Common myeloid progenitor, CD34-positive (primary cell): ENCODE measurements at regions not wholly inside any gene's neighbourhood (a gene's known extent, or its start where the extent isn't known, plus 50 kb on each side); places are given as distances from the start of the nearest gene placed in this dataset.
A peak's percentile ranks its signal among the peaks of the same experiment; 100 is the strongest.

Experiments used
- CTCF ChIA-PET: fragments of 350-600 bp; sonication (Branson Sonifier 250); formaldehyde crosslinking; loops from one replicate; lab custom pipeline; 2021; ENCODE audit warnings: antibody characterized with exemption; lab: Charles Lee
- POLR2A ChIA-PET: fragments of 350-600 bp; sonication (Branson Sonifier 250); formaldehyde crosslinking; loops from one replicate; lab custom pipeline; 2021; ENCODE audit warnings: antibody characterized with exemption; lab: Charles Lee
- DNase-seq, 3 donors: peaks; one replicate each; pipeline versions ENCODE4 v3.0.0 to v3.0.0-alpha.2; 2013
- H3K27ac ChIP-seq, 2 experiments: 1 replicate in 1 of 2; 2 replicates in 1 of 2; pipeline ENCODE4 v1.7.0; 2013; ENCODE audit warnings: inconsistent platforms in 2 of 2, low read length in 2 of 2, mild to moderate bottlenecking in 2 of 2, low read depth in 1 of 2, moderate library complexity in 1 of 2; ENCODE audit not compliant: severe bottlenecking in 2 of 2, insufficient read depth in 1 of 2, poor library complexity in 1 of 2
- H3K27me3 ChIP-seq, 5 experiments: replicated peaks in 2 of 5; 1 replicate in 3 of 5; 2 replicates in 2 of 5; pipeline versions ENCODE4 v1.6.1 to v1.7.0; 2013; ENCODE audit warnings: low read length in 4 of 5, mild to moderate bottlenecking in 2 of 5, moderate library complexity in 2 of 5, inconsistent platforms in 1 of 5; ENCODE audit not compliant: insufficient read depth in 5 of 5, control insufficient read depth in 4 of 5
- H3K36me3 ChIP-seq, 4 experiments: 1 replicate in 2 of 4; 2 replicates in 2 of 4; pipeline versions ENCODE4 v1.6.1 to v1.7.0; 2013; ENCODE audit warnings: low read length in 3 of 4, control low read depth in 1 of 4, mild to moderate bottlenecking in 1 of 4; ENCODE audit not compliant: control insufficient read depth in 4 of 4, insufficient read depth in 4 of 4
- H3K4me1 ChIP-seq, 4 experiments: 1 replicate in 3 of 4; 2 replicates in 1 of 4; pipeline versions ENCODE4 v1.6.1 to v1.7.1; 2013; ENCODE audit warnings: low read length in 3 of 4, mild to moderate bottlenecking in 3 of 4, control low read depth in 1 of 4, inconsistent platforms in 1 of 4, moderate library complexity in 1 of 4; ENCODE audit not compliant: control insufficient read depth in 4 of 4, insufficient read depth in 4 of 4; ENCODE audit errors: control extremely low read depth in 1 of 4
- H3K4me3 ChIP-seq, 7 experiments: 1 replicate in 4 of 7; 2 replicates in 3 of 7; pipeline versions ENCODE4 v1.5.1 to v1.7.0; 2013; ENCODE audit warnings: mild to moderate bottlenecking in 7 of 7, low read length in 6 of 7, moderate library complexity in 6 of 7, inconsistent platforms in 2 of 7, low read depth in 2 of 7, control low read depth in 1 of 7; ENCODE audit not compliant: insufficient read depth in 4 of 7, control insufficient read depth in 1 of 7; ENCODE audit errors: extremely low read depth in 1 of 7
- H3K9me3 ChIP-seq, 5 experiments: 1 replicate in 4 of 5; 2 replicates in 1 of 5; pipeline versions ENCODE4 v1.6.1 to v1.7.1; 2013; ENCODE audit warnings: low read length in 4 of 5, mild to moderate bottlenecking in 2 of 5, inconsistent platforms in 1 of 5, low read depth in 1 of 5, moderate library complexity in 1 of 5; ENCODE audit not compliant: control insufficient read depth in 4 of 5, insufficient read depth in 2 of 5; ENCODE audit errors: control extremely low read depth in 1 of 5
- WGBS: methylation state at CpG from one replicate; pipeline ENCODE4 v1.1.5; 2013; ENCODE audit not compliant: insufficient coverage; 5-methylcytosine and 5-hydroxymethylcytosine counted together

DNA sequence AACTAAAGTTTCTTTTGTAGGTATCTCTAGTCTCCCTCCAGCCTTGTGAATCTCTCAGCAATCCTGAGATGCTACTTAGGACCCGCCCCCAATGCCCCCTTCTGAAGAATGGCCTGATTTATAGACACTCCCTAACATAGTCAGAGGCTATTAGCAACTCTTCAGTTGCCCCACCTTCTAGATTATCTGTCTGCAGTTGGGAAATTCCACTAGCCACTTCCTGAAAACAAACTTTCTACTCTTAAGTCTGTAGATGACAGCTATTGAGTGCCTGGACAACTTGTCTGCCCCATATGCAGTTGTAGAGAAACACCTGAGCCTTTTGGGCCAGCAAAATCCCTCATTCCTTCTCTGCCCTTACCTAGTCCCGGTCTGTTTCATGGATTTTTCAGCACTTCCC, 188.2 kb upstream of the PREP start:
- H3K4me1 ChIP-seq: peaks cover 0 to 13% (median 0%) of the 10 kb centered on the region in 4 experiments
- H3K9me3 ChIP-seq: no peaks in the 10 kb centered on the region
- no peak overlapping the region for H3K4me3 ChIP-seq
- H3K27ac ChIP-seq: no peak overlapping the region
- 100% methylated on average over 1 of the region's 2 CpGs for WGBS
- DNase-seq: peak in 2 of 3 donors; percentile 26 to 39
- no peaks in the 10 kb centered on the region for H3K36me3 ChIP-seq
- POLR2A ChIA-PET: no interaction called here
- CTCF ChIA-PET: no interaction called here
- H3K27me3 ChIP-seq: peaks cover 0 to 3% (median 0%) of the 10 kb centered on the region in 5 experiments

DNA sequence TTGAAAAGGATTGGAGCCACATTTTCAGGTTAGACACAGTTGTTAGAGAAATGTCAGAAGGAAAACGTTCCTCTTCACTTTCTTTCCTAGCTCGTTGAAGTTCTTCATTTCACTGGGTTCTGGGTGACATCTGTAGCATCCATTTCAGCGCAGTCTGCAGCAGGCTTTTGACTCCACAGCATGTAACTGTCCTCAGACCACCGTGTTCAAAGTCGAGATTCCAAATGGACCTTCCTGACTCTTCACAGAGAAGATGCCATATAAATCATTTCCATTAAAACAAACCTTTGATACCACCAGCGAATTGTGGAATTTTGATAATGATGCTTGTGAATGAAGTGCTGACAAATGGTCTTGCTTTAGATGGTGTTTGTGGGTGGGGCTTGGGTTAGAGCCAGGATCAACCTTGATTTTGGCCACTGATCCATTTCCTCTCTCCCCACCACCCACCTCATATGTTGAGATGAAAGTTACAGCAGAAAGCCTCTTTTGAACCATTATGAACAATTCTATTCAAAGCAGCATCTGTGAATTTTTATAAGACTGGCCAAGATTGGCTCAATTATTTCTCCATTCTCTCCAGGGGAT, 185.3 kb upstream of the PREP start:
- H3K4me3 ChIP-seq: no peak overlapping the region
- POLR2A ChIA-PET: no interaction called here

DNA sequence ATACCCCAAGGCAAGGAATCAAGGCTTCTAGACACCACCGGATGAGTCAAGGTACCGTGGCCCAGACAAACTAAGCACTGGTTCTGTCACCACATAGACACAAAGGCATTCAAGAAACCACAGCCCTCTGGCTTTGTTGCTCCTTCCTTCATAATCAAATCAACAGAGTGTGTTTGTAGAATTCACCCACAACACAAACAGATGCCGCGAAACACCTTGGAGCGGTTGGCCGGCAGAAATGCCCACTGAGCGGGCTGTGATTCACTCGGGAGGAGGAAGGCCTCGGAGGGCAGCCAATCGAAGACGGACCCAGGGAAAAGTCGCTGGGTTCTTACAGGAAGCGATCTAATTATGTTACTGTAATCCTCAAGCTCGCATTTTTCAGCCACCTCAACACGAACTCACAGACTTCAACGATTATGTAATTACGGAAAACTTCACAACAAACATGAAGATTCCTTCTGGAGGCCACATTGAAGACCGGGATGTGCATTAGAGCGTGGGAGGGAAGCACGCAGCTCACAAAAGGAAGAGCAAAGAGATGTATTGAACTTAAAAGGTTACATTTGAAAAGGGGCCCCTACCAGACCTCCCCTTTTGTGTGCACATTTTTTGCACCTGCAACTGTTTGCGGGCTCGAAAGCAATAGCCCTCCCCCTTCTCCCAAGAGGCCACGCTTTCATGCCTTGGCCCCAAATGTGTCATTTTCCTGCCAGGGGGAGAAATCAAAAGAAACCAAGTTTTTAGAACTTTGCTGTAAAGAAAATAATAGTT, 184.7 kb upstream of the PREP start:
- 99% methylated on average over 21 of the region's 23 CpGs for WGBS
- peaks cover 0 to 6% (median 0%) of the 10 kb centered on the region in 4 experiments for H3K4me1 ChIP-seq
- ChIA-PET POLR2A (no interaction called here), CTCF (interaction anchor here (1.0 kb wide), 1 partner anchor 715 kb away, joined by 3 read pairs; no protein-coding TSS in a partner anchor)
- DNase-seq: no peak
- peaks cover 0 to 3% (median 0%) of the 10 kb centered on the region in 5 experiments for H3K27me3 ChIP-seq
- no peak overlapping the region for H3K4me3 ChIP-seq
- no peaks in the 10 kb centered on the region for H3K36me3 ChIP-seq
- H3K9me3 ChIP-seq: no peaks in the 10 kb centered on the region
- H3K27ac ChIP-seq: no peak overlapping the region

More for the DNA sequence above, 185.3 kb upstream of the PREP start:
- peaks cover 0 to 6% (median 0%) of the 10 kb centered on the region in 4 experiments for H3K4me1 ChIP-seq
- no peak overlapping the region for H3K27ac ChIP-seq
- H3K9me3 ChIP-seq: no peaks in the 10 kb centered on the region
- no peak for DNase-seq
- H3K36me3 ChIP-seq: no peaks in the 10 kb centered on the region
- CTCF ChIA-PET: no interaction called here
- 93% methylated on average over 5 of the region's 6 CpGs for WGBS
- peaks cover 0 to 3% (median 0%) of the 10 kb centered on the region in 5 experiments for H3K27me3 ChIP-seq

- Histone ChIP-seq H3K27ac (no peak overlapping the region), H3K36me3 (no peaks in the 10 kb centered on the region), H3K9me3 (no peaks in the 10 kb centered on the region), H3K27me3 (no peaks in the 10 kb centered on the region), H3K4me1 (no peaks in the 10 kb centered on the region), H3K4me3 (no peak overlapping the region)
- ChIA-PET POLR2A (no interaction called here), CTCF (no interaction called here)
- DNase-seq: no peak
- WGBS: no CpG with 5 or more reads among the region's 1 CpG
Measured at GRCh38 chr6:105578179-105578707, 175.4 kb upstream of the PREP start.

DNA sequence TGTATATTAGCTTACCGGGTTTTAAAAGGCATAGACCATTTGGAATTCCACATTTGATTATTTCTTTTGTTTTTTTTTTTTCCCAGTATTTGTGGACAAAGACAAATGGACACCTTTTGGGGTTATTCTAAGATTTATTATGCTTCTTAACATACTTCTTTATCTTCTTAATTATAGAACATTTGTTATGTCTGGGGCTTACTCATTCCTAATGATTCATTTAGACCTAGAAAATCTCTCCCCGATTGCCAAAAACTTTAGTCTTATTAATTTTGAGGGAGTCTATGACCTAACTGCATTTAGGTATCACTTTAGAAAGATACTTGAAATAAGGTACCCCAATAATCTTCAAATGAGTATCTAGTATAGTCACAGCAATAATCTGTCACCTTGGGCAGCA, 170.7 kb upstream of the PREP start:
- Histone ChIP-seq H3K4me3 (no peak overlapping the region), H3K27me3 (no peaks in the 10 kb centered on the region), H3K9me3 (no peaks in the 10 kb centered on the region), H3K36me3 (no peaks in the 10 kb centered on the region), H3K4me1 (no peaks in the 10 kb centered on the region), H3K27ac (no peak overlapping the region)
- POLR2A ChIA-PET: interaction anchor here (0.7 kb wide), 1 partner anchor 1892 kb away, joined by 4 read pairs; no protein-coding TSS in a partner anchor
- CTCF ChIA-PET: no interaction called here
- no CpG with 5 or more reads among the region's 2 CpGs for WGBS
- DNase-seq: no peak

DNA sequence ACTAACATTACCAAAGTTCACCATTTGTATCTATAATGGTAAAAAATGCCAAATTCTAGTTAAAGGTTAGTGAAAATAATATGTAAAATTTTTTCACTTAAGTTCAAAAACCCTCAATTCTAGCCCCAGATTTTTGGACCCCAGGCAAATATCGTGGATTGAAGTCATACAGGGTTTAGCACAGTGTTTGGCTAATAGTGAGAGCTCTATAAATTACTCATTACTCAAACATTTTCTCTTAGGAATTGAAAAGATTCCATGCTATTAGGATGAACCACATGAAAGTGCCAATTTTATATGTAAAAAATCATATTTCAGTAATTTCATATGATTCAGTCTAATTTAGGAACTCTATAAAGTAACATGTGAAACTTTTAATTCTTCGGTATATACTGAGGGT, 170.3 kb upstream of the PREP start:
- Histone ChIP-seq H3K27me3 (no peaks in the 10 kb centered on the region), H3K4me3 (no peak overlapping the region), H3K9me3 (no peaks in the 10 kb centered on the region), H3K27ac (no peak overlapping the region), H3K36me3 (no peaks in the 10 kb centered on the region), H3K4me1 (no peaks in the 10 kb centered on the region)
- WGBS: no CpG with 5 or more reads among the region's 2 CpGs
- ChIA-PET POLR2A (interaction anchor here (0.7 kb wide), 1 partner anchor 1892 kb away, joined by 4 read pairs; no protein-coding TSS in a partner anchor), CTCF (no interaction called here)
- DNase-seq: no peak

GRCh38 chr6:105570416-105570815, 167.5 kb upstream of the PREP start:
- 100% methylated on average over 1 of the region's 3 CpGs for WGBS
- H3K36me3 ChIP-seq: no peaks in the 10 kb centered on the region
- H3K4me1 ChIP-seq: no peaks in the 10 kb centered on the region
- H3K9me3 ChIP-seq: no peaks in the 10 kb centered on the region
- DNase-seq: no peak
- H3K27me3 ChIP-seq: no peaks in the 10 kb centered on the region
- ChIA-PET POLR2A (no interaction called here), CTCF (interaction anchor here (1.2 kb wide), 1 partner anchor 15 kb away, joined by 3 read pairs; no protein-coding TSS in a partner anchor)
- no peak overlapping the region for H3K4me3 ChIP-seq
- H3K27ac ChIP-seq: no peak overlapping the region
